Tibial nerve (tissue), 4 donors: ENCODE measurements at regions not wholly inside any gene's neighbourhood (a gene's known extent, or its start where the extent isn't known, plus 50 kb on each side); places are given as distances from the start of the nearest gene placed in this dataset.

ENCODE experiments used
- DNase-seq, 2 donors: peaks; one replicate each; pipeline ENCODE4 v3.0.0-alpha.2; 2019; ENCODE audit warnings: low spot score in 2 of 2
- H3K27ac ChIP-seq, 4 donors: fragments of 200-600 bp; sonication (generic) in 3 of 4; one replicate each; pipeline ENCODE4 v1.5.1; 2017 to 2019; ENCODE audit warnings: mild to moderate bottlenecking in 1 of 4
- H3K27me3 ChIP-seq, 2 donors: fragments of 200-600 bp; sonication (generic) in 1 of 2; one replicate each; pipeline versions ENCODE4 v1.5.1 to v1.6.0; 2017 to 2019
- H3K36me3 ChIP-seq, 3 donors: fragments of 200-600 bp; sonication (generic); one replicate each; pipeline ENCODE4 v1.5.1; 2018 to 2019
- H3K4me1 ChIP-seq, 4 donors: fragments of 200-600 bp; sonication (generic) in 3 of 4; one replicate each; pipeline ENCODE4 v1.5.1; 2017 to 2019
- H3K4me3 ChIP-seq, 4 donors: fragments of 200-600 bp; sonication (generic) in 3 of 4; one replicate each; pipeline ENCODE4 v1.5.1; 2017 to 2019; ENCODE audit warnings: mild to moderate bottlenecking in 1 of 4, moderate library complexity in 1 of 4
- H3K9me3 ChIP-seq, 4 donors: fragments of 200-600 bp; sonication (generic) in 3 of 4; one replicate each; pipeline ENCODE4 v1.5.1; 2017 to 2019
- CTCF ChIP-seq, 5 experiments: fragments of 200-600 bp in 3 of 5; fragments of 450-650 bp in 2 of 5; sonication (generic) in 3 of 5; IDR thresholded peaks; one replicate each; pipeline ENCODE4 v1.5.1; 2016 to 2019; ENCODE audit warnings: antibody characterized with exemption in 5 of 5, mild to moderate bottlenecking in 3 of 5, moderate library complexity in 2 of 5
- EP300 ChIP-seq, 2 donors: sonication (generic); formaldehyde crosslinking; IDR thresholded peaks; one replicate each; pipeline ENCODE4 v1.6.1; 2017; ENCODE audit warnings: antibody characterized with exemption in 2 of 2, mild to moderate bottlenecking in 1 of 2
- POLR2A ChIP-seq, 2 donors: fragments of 450-650 bp; IDR thresholded peaks; one replicate each; pipeline ENCODE4 v1.6.1; 2017; ENCODE audit warnings: antibody characterized with exemption in 2 of 2, mild to moderate bottlenecking in 2 of 2, moderate library complexity in 2 of 2
- WGBS, 2 donors: methylation state at CpG; one replicate each; pipeline ENCODE4 v1.1.5; 2018; 5-methylcytosine and 5-hydroxymethylcytosine counted together

GRCh38 chr13:107003911-107004310, 436.0 kb upstream of the ARGLU1 start:
- TF ChIP-seq POLR2A (IDR thresholded peaks at IDR 0.05) (no peak), EP300 (IDR thresholded peaks at IDR 0.05) (no peak), CTCF (IDR thresholded peaks at IDR 0.05) (no peak)
- no peak for DNase-seq
- no peaks in the 10 kb centered on the region for H3K27me3 ChIP-seq
- H3K27ac ChIP-seq: no peak overlapping the region
- no peaks in the 10 kb centered on the region for H3K36me3 ChIP-seq
- H3K4me3 ChIP-seq: no peak overlapping the region
- no peaks in the 10 kb centered on the region for H3K9me3 ChIP-seq
- 73 to 83% methylated on average over 3 of the region's 3 CpGs for WGBS, 2 donors
- H3K4me1 ChIP-seq: no peaks in the 10 kb centered on the region

- Histone ChIP-seq H3K4me3 (no peak overlapping the region), H3K27me3 (no peaks in the 10 kb centered on the region), H3K27ac (no peak overlapping the region), H3K9me3 (no peaks in the 10 kb centered on the region), H3K36me3 (no peaks in the 10 kb centered on the region), H3K4me1 (no peaks in the 10 kb centered on the region)
- 87 to 89% methylated on average over 5 of the region's 5 CpGs for WGBS, 2 donors
- no peak for DNase-seq
- TF ChIP-seq CTCF (IDR thresholded peaks at IDR 0.05): no peak
- TF ChIP-seq POLR2A (IDR thresholded peaks at IDR 0.05): no peak
- no peak for TF ChIP-seq EP300 (IDR thresholded peaks at IDR 0.05)
Observed at GRCh38 chr13:106998664-106999063, 430.7 kb upstream of the ARGLU1 start.

- no peak for TF ChIP-seq POLR2A (IDR thresholded peaks at IDR 0.05)
- Histone ChIP-seq H3K27me3 (no peaks in the 10 kb centered on the region), H3K4me1 (no peaks in the 10 kb centered on the region), H3K36me3 (no peaks in the 10 kb centered on the region), H3K9me3 (no peaks in the 10 kb centered on the region), H3K27ac (no peak overlapping the region), H3K4me3 (no peak overlapping the region)
- 77 to 80% methylated on average over 4 of the region's 4 CpGs for WGBS, 2 donors
- DNase-seq: no peak
Observed at GRCh38 chr13:106997696-106998095, 429.8 kb upstream of the ARGLU1 start.

GRCh38 chr13:106996867-106997618, 429.1 kb upstream of the ARGLU1 start:
- no peaks in the 10 kb centered on the region for H3K27me3 ChIP-seq
- no peaks in the 10 kb centered on the region for H3K4me1 ChIP-seq
- no peaks in the 10 kb centered on the region for H3K9me3 ChIP-seq
- no peak overlapping the region for H3K4me3 ChIP-seq
- no peak for TF ChIP-seq POLR2A (IDR thresholded peaks at IDR 0.05)
- TF ChIP-seq CTCF (IDR thresholded peaks at IDR 0.05): no peak
- no peak for TF ChIP-seq EP300 (IDR thresholded peaks at IDR 0.05)
- no peak overlapping the region for H3K27ac ChIP-seq
- WGBS, 2 donors: 79 to 82% methylated on average over 2 of the region's 2 CpGs
- no peaks in the 10 kb centered on the region for H3K36me3 ChIP-seq
- no peak for DNase-seq

- Histone ChIP-seq H3K36me3 (no peaks in the 10 kb centered on the region), H3K9me3 (no peaks in the 10 kb centered on the region), H3K4me3 (no peak overlapping the region), H3K27me3 (no peaks in the 10 kb centered on the region), H3K4me1 (no peaks in the 10 kb centered on the region), H3K27ac (no peak overlapping the region)
- no peak for DNase-seq
- WGBS, 2 donors: 94% methylated on average over 1 of the region's 1 CpG
- TF ChIP-seq POLR2A (IDR thresholded peaks at IDR 0.05) (no peak), CTCF (IDR thresholded peaks at IDR 0.05) (no peak), EP300 (IDR thresholded peaks at IDR 0.05) (no peak)
Observed at GRCh38 chr13:106990594-106990993, 422.7 kb upstream of the ARGLU1 start.
